ENCODE measurements at regions not wholly inside any gene's neighbourhood (a gene's known extent, or its start where the extent isn't known, plus 50 kb on each side); places are given as distances from the start of the nearest gene placed in this dataset.

GRCh38 chr2:215517391-215517790, 81.5 kb upstream of the FN1 start:
- TF ChIP-seq POLR2A (IDR thresholded peaks at IDR 0.05) (no peak), CTCF (IDR thresholded peaks at IDR 0.05) (no peak), POLR2AphosphoS5 (IDR thresholded peaks at IDR 0.05) (no peak)
